IMR-90 (cell line): ENCODE measurements at regions not wholly inside any gene's neighbourhood (a gene's known extent, or its start where the extent isn't known, plus 50 kb on each side); places are given as distances from the start of the nearest gene placed in this dataset.

Experiments
- ATAC-seq: fragments of 200-7000 bp; cut with Tn5 transposase; 2 replicates; pipeline ENCODE4 v1.9.1; 2020; ENCODE audit warnings: low read depth, mild to moderate bottlenecking, moderate library complexity
- BruUV-seq: library from RNA; stranded (reverse); fragments of 400-500 nt; replicated peaks from 2 replicates; lab custom pipeline; 2021; lab: Mats Ljungman, UMichigan
- CTCF ChIA-PET: fragments of 300-600 bp; formaldehyde crosslinking; extraction: SDS; loops from one replicate; lab custom pipeline; 2021; ENCODE audit warnings: antibody characterized with exemption; lab: Yijun Ruan, JAX
- POLR2A ChIA-PET: fragments of 300-600 bp; sonication (Branson Sonifier 250); formaldehyde crosslinking; loops from one replicate; lab custom pipeline; 2022; ENCODE audit warnings: antibody characterized with exemption; ENCODE audit not compliant: unreplicated experiment; lab: Charles Lee
- DNase-seq: peaks from one replicate; pipeline ENCODE4 v3.0.0; 2013
- H2AFZ ChIP-seq: replicated peaks from 2 replicates; pipeline ENCODE3; 2013; ENCODE audit warnings: low read length, mild to moderate bottlenecking; ENCODE audit not compliant: poor library complexity
- H2AK5ac ChIP-seq: 2 replicates; pipeline ENCODE4 v1.6.1; 2013; ENCODE audit warnings: low read depth, low read length, inconsistent platforms
- H2AK9ac ChIP-seq: replicated peaks from 2 replicates; pipeline ENCODE3; 2013; ENCODE audit warnings: mild to moderate bottlenecking, low read depth, low read length, moderate library complexity; ENCODE audit not compliant: poor library complexity
- H2BK120ac ChIP-seq: 2 replicates; pipeline ENCODE4 v1.6.1; 2013; ENCODE audit warnings: low read depth, low read length, inconsistent platforms
- H2BK15ac ChIP-seq: 3 replicates; pipeline ENCODE4 v1.6.1; 2013; ENCODE audit warnings: low read depth, low read length, inconsistent platforms
- H2BK20ac ChIP-seq: 2 replicates; pipeline ENCODE4 v1.6.1; 2013; ENCODE audit warnings: low read depth, mild to moderate bottlenecking, inconsistent platforms, low read length, moderate library complexity
- H2BK5ac ChIP-seq: 2 replicates; pipeline ENCODE4 v1.6.1; 2013; ENCODE audit warnings: mild to moderate bottlenecking, low read depth, low read length, inconsistent platforms; ENCODE audit not compliant: poor library complexity, severe bottlenecking
- H3K14ac ChIP-seq: replicated peaks from 2 replicates; pipeline ENCODE4 v1.6.1; 2013; ENCODE audit warnings: low read depth, low read length, inconsistent platforms
- H3K18ac ChIP-seq: 2 replicates; pipeline ENCODE4 v1.6.1; 2013; ENCODE audit warnings: low read depth, low read length, control low read depth
- H3K23ac ChIP-seq: 2 replicates; pipeline ENCODE4 v1.6.1; 2013; ENCODE audit warnings: low read depth, low read length, inconsistent platforms
- H3K27ac ChIP-seq: 2 replicates; pipeline ENCODE4 v1.5.1; 2013; ENCODE audit warnings: mild to moderate bottlenecking, control low read depth, low read length; ENCODE audit not compliant: insufficient read depth
- H3K27me3 ChIP-seq: 2 replicates; pipeline ENCODE4 v1.6.1; 2013; ENCODE audit warnings: low read length; ENCODE audit not compliant: control insufficient read depth, insufficient read depth
- H3K36me3 ChIP-seq: 2 replicates; pipeline ENCODE4 v1.6.1; 2013; ENCODE audit warnings: low read length, mixed read lengths; ENCODE audit not compliant: control insufficient read depth, insufficient read depth
- H3K4ac ChIP-seq: 2 replicates; pipeline ENCODE4 v1.6.1; 2013; ENCODE audit warnings: low read depth, low read length, inconsistent platforms
- H3K4me1 ChIP-seq: 2 replicates; pipeline ENCODE4 v1.6.1; 2013; ENCODE audit warnings: low read length, mixed read lengths; ENCODE audit not compliant: control insufficient read depth, insufficient read depth
- H3K4me2 ChIP-seq: 2 replicates; pipeline ENCODE4 v1.6.1; 2013; ENCODE audit warnings: low read depth, mild to moderate bottlenecking, control low read depth, low read length, moderate library complexity
- H3K4me3 ChIP-seq: 2 replicates; pipeline ENCODE4 v1.5.1; 2013; ENCODE audit warnings: low read depth, mild to moderate bottlenecking, control low read depth, low read length, moderate library complexity; ENCODE audit not compliant: insufficient read depth
- H3K56ac ChIP-seq: 2 replicates; pipeline ENCODE4 v1.6.1; 2013; ENCODE audit warnings: low read length, inconsistent platforms; ENCODE audit not compliant: insufficient read depth; ENCODE audit errors: extremely low read depth
- H3K79me1 ChIP-seq, 2 experiments: 2 replicates each; pipeline ENCODE4 v1.6.1; 2013; ENCODE audit warnings: low read length in 2 of 2, inconsistent platforms in 1 of 2, low read depth in 1 of 2
- H3K9ac ChIP-seq: 2 replicates; pipeline ENCODE4 v1.6.1; 2013; ENCODE audit warnings: low read depth, low read length, control low read depth
- H3K9me1 ChIP-seq: 2 replicates; pipeline ENCODE4 v1.6.1; 2013; ENCODE audit warnings: low read length, inconsistent platforms; ENCODE audit not compliant: insufficient read depth
- H3K9me3 ChIP-seq: 2 replicates; pipeline ENCODE4 v1.6.1; 2013; ENCODE audit warnings: low read length; ENCODE audit not compliant: control insufficient read depth, insufficient read depth
- H4K20me1 ChIP-seq: 2 replicates; pipeline ENCODE4 v1.6.1; 2013; ENCODE audit warnings: low read length, inconsistent platforms; ENCODE audit not compliant: insufficient read depth
- H4K5ac ChIP-seq: 2 replicates; pipeline ENCODE4 v1.6.1; 2013; ENCODE audit warnings: mild to moderate bottlenecking, low read depth, low read length, control low read depth
- H4K8ac ChIP-seq, 2 experiments: 2 replicates each; pipeline ENCODE4 v1.6.1; 2013; ENCODE audit warnings: low read depth in 2 of 2, low read length in 2 of 2, control low read depth in 1 of 2, inconsistent platforms in 1 of 2
- H4K91ac ChIP-seq: 2 replicates; pipeline ENCODE4 v1.6.1; 2013; ENCODE audit warnings: low read depth, low read length, inconsistent platforms; ENCODE audit not compliant: insufficient read depth
- NFE2L2 ChIP-seq: fragments of 150-350 bp; IDR thresholded peaks from 2 replicates; pipeline ENCODE4 v1.6.1; 2016; ENCODE audit warnings: low read depth, mild to moderate bottlenecking, low read length
- WGBS, 2 experiments: methylation state at CpG; one replicate each; pipeline versions ENCODE4 v1.1.5 to v1.1.7; 2013; ENCODE audit warnings: missing lambda C conversion rate in 2 of 2; ENCODE audit not compliant: insufficient read length in 1 of 2; ENCODE audit errors: extremely low coverage in 2 of 2; 5-methylcytosine and 5-hydroxymethylcytosine counted together
- dilution Hi-C: fragments of 300-500 bp; cut with HindIII; formaldehyde crosslinking; loops from one replicate; pipeline ENCODE4 v1.14.3; 2018; ENCODE audit warnings: low sequenced_read_pairs; ENCODE audit not compliant: unreplicated experiment
- in situ Hi-C: fragments of 300-500 bp; cut with MboI; formaldehyde crosslinking; loops from 3 replicates; pipeline ENCODE4 v1.14.3; 2019; ENCODE audit warnings: low sequenced_read_pairs, inconsistent platforms, mixed read lengths
- intact Hi-C: fragments of 100-400 bp; cut with micrococcal nuclease; formaldehyde crosslinking; loops from 2 replicates; pipeline ENCODE4 v1.10.0; 2022

- intact Hi-C loops = no loop called here
- Histone ChIP-seq H3K4ac (no peak overlapping the region), H2AK9ac (no peak overlapping the region), H3K14ac (no peak overlapping the region), H3K4me1 (no peaks in the 10 kb centered on the region), H3K79me1 (no peaks in the 10 kb centered on the region), H4K91ac (no peak overlapping the region), H2BK5ac (no peak overlapping the region), H3K36me3 (no peaks in the 10 kb centered on the region), H2AK5ac (no peak overlapping the region), H3K23ac (no peak overlapping the region), H3K9me3 (no peaks in the 10 kb centered on the region), H3K4me2 (no peak overlapping the region), H3K27me3 (no peaks in the 10 kb centered on the region), H3K9ac (no peak overlapping the region), H3K9me1 (no peaks in the 10 kb centered on the region), H3K56ac (no peak overlapping the region), H4K5ac (no peak overlapping the region), H2AFZ (no peak overlapping the region), H2BK20ac (no peak overlapping the region), H2BK120ac (no peak overlapping the region), H3K18ac (no peak overlapping the region), H3K4me3 (no peak overlapping the region), H4K8ac (no peak overlapping the region), H2BK15ac (no peak overlapping the region), H3K27ac (no peak overlapping the region), H4K20me1 (no peaks in the 10 kb centered on the region)
- ChIA-PET CTCF (no interaction called here), POLR2A (no interaction called here)
- in situ Hi-C loops = no loop called here
- dilution Hi-C loops = no loop called here
- ATAC-seq = no peak
- no peak for TF ChIP-seq NFE2L2
- WGBS, 2 experiments = no CpG with 5 or more reads among the region's 4 CpGs
- no TSS peak for BruUV-seq
- DNase-seq = no peak
Observed at GRCh38 chr4:82194329-82194728, 179.5 kb downstream of the HNRNPD start.
